ENCODE measurements at regions not wholly inside any gene's neighbourhood (a gene's known extent, or its start where the extent isn't known, plus 50 kb on each side); places are given as distances from the start of the nearest gene placed in this dataset.

DNA sequence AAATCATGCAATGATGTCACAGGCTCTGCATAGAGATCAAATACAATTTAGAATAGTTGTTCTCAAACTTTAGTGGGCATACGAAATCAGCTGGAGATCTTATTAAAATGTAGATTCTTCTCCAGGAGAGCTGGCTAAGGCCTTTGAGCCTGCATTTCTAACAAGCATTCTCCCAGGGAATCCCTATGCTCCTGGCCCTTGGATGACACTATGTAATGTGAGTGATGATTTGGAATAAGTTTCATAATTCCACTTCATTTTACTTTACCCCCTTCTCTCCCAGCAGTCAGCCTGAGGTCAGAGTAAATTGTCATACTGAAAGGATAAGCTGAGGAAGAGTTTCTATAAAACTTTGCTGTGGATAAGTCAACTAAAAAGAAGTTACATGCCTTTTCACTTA lies 189.1 kb downstream of the UBE2E3 start:
- no peak for ATAC-seq
- TF ChIP-seq, protein P1, sequence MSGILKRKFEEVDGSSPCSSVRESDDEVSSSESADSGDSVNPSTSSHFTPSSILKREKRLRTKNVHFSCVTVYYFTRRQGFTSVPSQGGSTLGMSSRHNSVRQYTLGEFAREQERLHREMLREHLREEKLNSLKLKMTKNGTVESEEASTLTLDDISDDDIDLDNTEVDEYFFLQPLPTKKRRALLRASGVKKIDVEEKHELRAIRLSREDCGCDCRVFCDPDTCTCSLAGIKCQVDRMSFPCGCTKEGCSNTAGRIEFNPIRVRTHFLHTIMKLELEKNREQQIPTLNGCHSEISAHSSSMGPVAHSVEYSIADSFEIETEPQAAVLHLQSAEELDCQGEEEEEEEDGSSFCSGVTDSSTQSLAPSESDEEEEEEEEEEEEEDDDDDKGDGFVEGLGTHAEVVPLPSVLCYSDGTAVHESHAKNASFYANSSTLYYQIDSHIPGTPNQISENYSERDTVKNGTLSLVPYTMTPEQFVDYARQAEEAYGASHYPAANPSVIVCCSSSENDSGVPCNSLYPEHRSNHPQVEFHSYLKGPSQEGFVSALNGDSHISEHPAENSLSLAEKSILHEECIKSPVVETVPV (CRISPR knock-in tag; IDR thresholded peaks at IDR 0.05): no peak
- TF ChIP-seq BACH2 (CRISPR knock-in tag; IDR thresholded peaks at IDR 0.05; ENCODE audit: borderline replicate concordance): no peak
- TF ChIP-seq TCF4 (CRISPR knock-in tag; IDR thresholded peaks at IDR 0.05; ENCODE audit: borderline replicate concordance): no peak
- no peak for TF ChIP-seq ZNF70 (CRISPR knock-in tag; IDR thresholded peaks at IDR 0.05)
- no peak for TF ChIP-seq OSR1 (CRISPR knock-in tag; IDR thresholded peaks at IDR 0.05)
- no peak for TF ChIP-seq CREB5 (CRISPR knock-in tag; IDR thresholded peaks at IDR 0.05; ENCODE audit: low read depth)
- TF ChIP-seq ZFP3 (CRISPR knock-in tag; IDR thresholded peaks at IDR 0.05): no peak
- no peak for TF ChIP-seq ZFP30 (CRISPR knock-in tag; IDR thresholded peaks at IDR 0.05)

GRCh38 chr2:181170256-181170655 lies 189.9 kb downstream of the UBE2E3 start:
- TF ChIP-seq, protein P1 (CRISPR knock-in tag; IDR thresholded peaks at IDR 0.05): no peak
- ATAC-seq: no peak

GRCh38 chr2:181172676-181173075 lies 192.3 kb downstream of the UBE2E3 start:
- TF ChIP-seq TCF4 (CRISPR knock-in tag; IDR thresholded peaks at IDR 0.05; ENCODE audit: borderline replicate concordance) (no peak), ZNF70 (CRISPR knock-in tag; IDR thresholded peaks at IDR 0.05) (no peak), ARNTL (CRISPR knock-in tag; IDR thresholded peaks at IDR 0.05; ENCODE audit: borderline replicate concordance, low read depth) (no peak), ZFP30 (CRISPR knock-in tag; IDR thresholded peaks at IDR 0.05) (no peak), ESRRG (CRISPR knock-in tag; IDR thresholded peaks at IDR 0.05) (no peak), TOX (CRISPR knock-in tag; IDR thresholded peaks at IDR 0.05; ENCODE audit: borderline replicate concordance) (no peak), GLIS3 (CRISPR knock-in tag; IDR thresholded peaks at IDR 0.05) (no peak), ISL1 (CRISPR knock-in tag; IDR thresholded peaks at IDR 0.05) (no peak)
- no peak for ATAC-seq

GRCh38 chr2:181174611-181175580 lies 194.5 kb downstream of the UBE2E3 start:
- ATAC-seq: no peak

More at GRCh38 chr2:181174611-181175580, 194.5 kb downstream of the UBE2E3 start:
- TF ChIP-seq BACH2 (CRISPR knock-in tag; IDR thresholded peaks at IDR 0.05; ENCODE audit: borderline replicate concordance) (no peak), TOX (CRISPR knock-in tag; IDR thresholded peaks at IDR 0.05; ENCODE audit: borderline replicate concordance) (no peak), ZC3H10 (CRISPR knock-in tag; IDR thresholded peaks at IDR 0.05) (no peak), ISL1 (CRISPR knock-in tag; IDR thresholded peaks at IDR 0.05) (no peak), ESRRG (CRISPR knock-in tag; IDR thresholded peaks at IDR 0.05) (no peak), CREB5 (CRISPR knock-in tag; IDR thresholded peaks at IDR 0.05; ENCODE audit: low read depth) (no peak), ZFP3 (CRISPR knock-in tag; IDR thresholded peaks at IDR 0.05) (no peak), ZNF8 (CRISPR knock-in tag; IDR thresholded peaks at IDR 0.05) (no peak), ARNTL (CRISPR knock-in tag; IDR thresholded peaks at IDR 0.05; ENCODE audit: borderline replicate concordance, low read depth) (no peak), OSR1 (CRISPR knock-in tag; IDR thresholded peaks at IDR 0.05) (no peak), PPARA (CRISPR knock-in tag; IDR thresholded peaks at IDR 0.05; ENCODE audit: borderline replicate concordance) (no peak), TCF4 (CRISPR knock-in tag; IDR thresholded peaks at IDR 0.05; ENCODE audit: borderline replicate concordance) (no peak)
- TF ChIP-seq, protein P1 (CRISPR knock-in tag; IDR thresholded peaks at IDR 0.05): no peak

Data from SK-N-SH treated with all-trans-retinoic acid at 6 μM for 48 hours (cell line).